T-helper 17 cell (primary cell): ENCODE measurements at regions not wholly inside any gene's neighbourhood (a gene's known extent, or its start where the extent isn't known, plus 50 kb on each side); places are given as distances from the start of the nearest gene placed in this dataset.

Experiments used
- ATAC-seq: fragments of 150-1000 bp; cut with Tn5 transposase; 2 replicates; pipeline ENCODE4 v1.10.0; 2021; ENCODE audit warnings: mild to moderate bottlenecking, moderate library complexity
- DNase-seq, 3 donors: peaks; one replicate each; pipeline versions ENCODE4 v3.0.0 to v3.0.0-alpha.2; 2020 to 2021
- H3K9me3 ChIP-seq: one replicate; pipeline ENCODE4 v1.7.0; 2013; ENCODE audit warnings: low read length, mild to moderate bottlenecking; ENCODE audit not compliant: control insufficient read depth, poor library complexity, severe bottlenecking
- H3K27ac Mint-ChIP-seq: one replicate; pipeline ENCODE4 v1.8.0; 2022; ENCODE audit warnings: mild to moderate bottlenecking, moderate library complexity, mixed read lengths
- H3K27me3 Mint-ChIP-seq: one replicate; pipeline ENCODE4 v1.8.0; 2022; ENCODE audit warnings: mixed read lengths
- H3K36me3 Mint-ChIP-seq: one replicate; pipeline ENCODE4 v1.8.0; 2022; ENCODE audit warnings: low read depth, mixed read lengths
- H3K4me1 Mint-ChIP-seq: one replicate; pipeline ENCODE4 v1.8.0; 2022; ENCODE audit warnings: mild to moderate bottlenecking, mixed read lengths
- H3K4me3 Mint-ChIP-seq: one replicate; pipeline ENCODE4 v1.8.0; 2022; ENCODE audit warnings: mild to moderate bottlenecking, moderate library complexity, mixed read lengths

DNA sequence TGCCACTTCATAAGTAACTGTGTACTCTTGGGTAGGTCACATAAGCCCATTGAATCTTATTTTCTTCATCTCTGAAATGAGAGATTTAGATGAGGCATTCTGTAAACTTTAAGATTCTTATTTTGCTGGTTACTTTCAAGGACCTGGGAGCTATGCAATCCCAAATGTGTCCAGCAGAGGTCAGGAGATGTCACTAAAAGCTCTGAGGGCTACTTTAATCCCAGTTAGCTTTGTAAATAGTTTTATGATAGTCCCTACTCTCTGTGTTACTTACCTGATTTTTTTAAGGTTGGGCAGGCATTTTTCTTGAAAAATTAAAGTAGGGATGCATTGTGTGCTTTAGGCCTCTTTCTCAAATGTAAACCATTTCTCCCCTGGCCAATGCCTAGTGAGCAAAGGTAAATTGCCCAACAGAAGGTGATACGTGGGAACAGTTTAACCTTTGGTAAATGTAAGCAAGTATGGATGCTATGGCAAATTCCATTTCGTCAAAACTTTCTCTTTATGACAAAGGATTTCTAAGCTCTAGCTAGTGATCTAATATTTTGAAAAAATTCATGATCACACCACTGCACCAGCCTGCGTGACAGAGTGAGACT is 57.1 kb upstream of the WSB1 start:
- Mint-ChIP-seq H3K36me3 (no peaks in the 10 kb centered on the region), H3K4me1 (peaks cover 2% of the 10 kb centered on the region), H3K27me3 (peaks cover 7% of the 10 kb centered on the region), H3K27ac (no peak overlapping the region), H3K4me3 (no peak overlapping the region)
- DNase-seq (peak; percentile 51 to 74 (median 55)), ATAC-seq (peak; percentile 81)
- H3K9me3 ChIP-seq = no peaks in the 10 kb centered on the region

DNA sequence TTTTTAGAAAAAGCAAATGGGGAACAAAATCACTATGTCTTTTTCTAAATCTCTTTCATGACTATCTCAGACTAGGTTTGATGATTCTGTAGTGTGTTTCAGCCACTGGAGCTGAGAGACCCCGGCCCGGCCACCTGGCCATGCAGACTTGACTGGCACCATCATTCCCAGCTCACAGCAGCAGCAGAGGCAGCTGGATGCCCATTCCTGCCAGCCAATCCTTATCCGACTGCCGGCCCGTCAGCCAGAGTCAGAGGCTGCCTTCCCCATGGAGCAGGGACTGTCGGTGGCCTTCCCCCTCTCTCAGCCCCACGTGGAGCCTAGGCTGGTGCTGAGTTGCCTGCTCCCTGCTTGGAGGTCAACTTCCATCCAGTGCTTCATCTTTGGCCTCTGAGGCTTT is 56.0 kb upstream of the WSB1 start:
- ATAC-seq = no peak
- Mint-ChIP-seq H3K27me3 (peaks cover 13% of the 10 kb centered on the region), H3K4me3 (no peak overlapping the region), H3K36me3 (no peaks in the 10 kb centered on the region), H3K27ac (peak overlapping the region; percentile 77), H3K4me1 (peaks cover 2% of the 10 kb centered on the region)
- DNase-seq = no peak
- H3K9me3 ChIP-seq = no peaks in the 10 kb centered on the region

DNA sequence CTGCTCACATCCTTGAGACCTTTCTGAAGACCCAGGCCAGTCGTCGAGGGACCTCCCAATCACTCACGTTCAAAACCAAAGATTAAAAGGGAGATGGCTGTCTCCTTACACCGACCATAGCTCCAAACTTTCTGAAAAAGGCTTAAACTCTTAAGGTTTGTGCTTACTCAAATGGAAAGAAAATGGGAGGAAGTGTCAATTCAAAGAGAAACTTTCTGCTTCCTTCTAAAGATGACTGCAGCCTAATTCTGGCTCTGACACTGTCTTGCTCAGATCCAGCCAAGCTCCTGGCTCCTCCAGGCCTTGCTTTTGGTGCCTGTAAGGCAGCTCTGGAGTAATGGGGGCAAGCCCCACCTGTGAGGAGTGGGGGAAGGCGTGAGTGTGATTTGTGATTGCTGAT is 54.9 kb upstream of the WSB1 start:
- Mint-ChIP-seq H3K27me3 (peaks cover 19% of the 10 kb centered on the region), H3K4me3 (no peak overlapping the region), H3K27ac (peak overlapping the region; percentile 77), H3K36me3 (no peaks in the 10 kb centered on the region), H3K4me1 (peaks cover 2% of the 10 kb centered on the region)
- H3K9me3 ChIP-seq = no peaks in the 10 kb centered on the region
- ATAC-seq (no peak), DNase-seq (no peak)

DNA sequence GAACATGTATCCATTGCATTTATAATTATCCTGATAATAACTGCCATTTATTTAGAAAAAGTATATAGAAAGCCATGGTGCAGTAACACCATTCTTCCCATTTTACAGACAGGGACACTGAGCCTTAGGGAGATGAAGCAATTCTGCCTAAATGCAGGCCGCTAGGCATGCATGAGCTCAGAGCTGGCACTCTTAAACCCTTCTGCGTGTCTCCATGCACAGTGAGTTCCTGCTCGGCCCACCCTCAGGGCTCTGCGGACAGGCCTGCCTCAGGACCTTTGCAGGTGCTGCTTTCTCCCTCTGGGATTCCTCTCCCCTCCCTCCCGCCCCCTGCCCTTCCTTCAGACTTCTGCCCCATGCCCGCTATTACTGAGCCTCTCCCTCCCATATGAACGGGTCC is 54.3 kb upstream of the WSB1 start:
- no peaks in the 10 kb centered on the region for H3K36me3 Mint-ChIP-seq
- no peak overlapping the region for H3K27ac Mint-ChIP-seq
- peaks cover 2% of the 10 kb centered on the region for H3K4me1 Mint-ChIP-seq
- ATAC-seq = no peak
- H3K27me3 Mint-ChIP-seq = peaks cover 20% of the 10 kb centered on the region
- no peaks in the 10 kb centered on the region for H3K9me3 ChIP-seq
- no peak overlapping the region for H3K4me3 Mint-ChIP-seq
- no peak for DNase-seq

DNA sequence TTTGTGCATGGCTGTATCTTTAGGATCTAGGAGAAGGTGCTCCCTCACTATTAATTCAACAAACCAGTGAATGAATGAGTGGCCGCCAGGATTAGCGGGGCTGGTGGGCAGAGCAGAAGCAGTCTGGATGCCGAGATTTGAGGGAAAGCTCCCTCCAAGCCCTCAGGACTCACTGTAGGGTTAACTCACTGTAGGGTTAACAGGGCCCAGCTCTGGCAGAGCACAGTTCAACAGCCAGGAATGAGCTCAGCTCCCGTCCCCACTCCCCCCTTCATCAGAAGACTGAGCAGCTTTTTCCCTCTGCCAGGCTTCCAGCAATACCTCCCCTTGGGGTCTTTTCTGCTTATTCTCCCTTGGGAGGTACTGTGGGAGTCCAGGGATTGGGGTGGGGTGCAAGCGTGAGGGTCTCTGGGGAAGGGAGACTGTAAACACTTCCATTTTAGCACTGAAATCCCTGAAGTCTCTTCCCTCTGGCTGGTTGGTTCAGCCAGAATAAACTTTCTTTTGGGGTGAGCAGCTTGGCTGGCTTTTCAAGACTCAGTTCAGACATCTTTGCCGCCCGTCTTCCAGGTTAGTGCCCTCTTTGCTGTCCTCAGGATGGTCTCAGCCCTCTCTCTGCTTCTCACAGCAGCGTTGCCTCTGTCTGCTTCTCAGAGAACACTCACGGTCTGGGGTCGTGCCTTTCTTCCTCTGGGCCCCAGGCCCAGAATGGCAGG is 53.7 kb upstream of the WSB1 start:
- no peak overlapping the region for H3K27ac Mint-ChIP-seq

DNA sequence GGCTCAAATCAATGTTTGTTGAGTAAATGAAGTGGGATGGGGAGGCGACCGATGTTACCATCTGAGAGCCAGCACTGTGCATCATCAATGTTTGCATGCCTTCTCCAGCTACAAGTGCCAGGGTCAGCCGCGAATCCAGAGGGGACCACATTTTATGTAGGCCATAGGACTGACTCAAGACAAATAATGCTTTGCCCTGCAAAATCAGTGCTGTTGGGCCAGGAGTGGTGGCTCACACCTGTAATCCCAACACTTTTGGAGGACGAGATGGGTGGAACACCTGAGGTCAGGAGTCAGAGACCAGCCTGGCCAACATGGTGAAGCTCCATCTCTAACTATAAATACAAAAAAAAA is 53.1 kb upstream of the WSB1 start:
- Mint-ChIP-seq H3K27me3 (peaks cover 24% of the 10 kb centered on the region), H3K4me3 (no peak overlapping the region), H3K27ac (no peak overlapping the region), H3K4me1 (peaks cover 9% of the 10 kb centered on the region), H3K36me3 (no peaks in the 10 kb centered on the region)
- ATAC-seq = no peak
- no peak for DNase-seq
- H3K9me3 ChIP-seq = no peaks in the 10 kb centered on the region

More for the DNA sequence above, 53.7 kb upstream of the WSB1 start:
- H3K4me3 Mint-ChIP-seq = no peak overlapping the region
- no peaks in the 10 kb centered on the region for H3K36me3 Mint-ChIP-seq
- peaks cover 6% of the 10 kb centered on the region for H3K4me1 Mint-ChIP-seq
- DNase-seq (no peak), ATAC-seq (no peak)
- no peaks in the 10 kb centered on the region for H3K9me3 ChIP-seq
- peaks cover 24% of the 10 kb centered on the region for H3K27me3 Mint-ChIP-seq

DNA sequence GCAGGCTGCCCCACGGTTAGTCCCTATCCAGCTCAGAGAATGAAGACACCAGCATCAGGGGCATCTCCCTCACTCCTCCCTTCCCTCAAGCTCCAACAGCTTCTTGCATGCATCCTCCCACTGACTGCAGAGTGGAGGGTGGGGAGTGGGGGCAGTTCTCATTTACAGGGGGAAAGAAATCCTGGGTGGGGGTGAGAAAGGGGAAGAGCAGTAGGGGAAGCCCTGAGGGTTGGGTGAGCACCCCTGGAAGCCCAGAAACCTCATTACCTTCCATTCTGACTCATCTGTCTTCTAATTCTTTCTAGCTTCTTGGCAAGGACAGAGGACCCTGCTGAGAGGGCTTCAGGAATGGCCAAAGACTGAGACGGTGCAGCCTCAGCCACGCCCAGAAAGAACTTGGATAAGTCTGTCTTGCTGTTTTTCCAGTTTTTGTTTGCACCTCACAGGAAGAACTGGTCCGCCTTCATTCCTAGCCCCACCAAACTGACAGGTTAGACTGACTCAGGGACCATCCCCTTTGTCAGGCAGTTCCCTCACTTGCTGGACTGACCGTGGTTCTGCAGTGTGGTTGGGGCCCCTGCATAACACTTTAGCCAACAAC is 52.5 kb upstream of the WSB1 start:
- H3K27ac Mint-ChIP-seq = no peak overlapping the region
- H3K4me1 Mint-ChIP-seq = peaks cover 9% of the 10 kb centered on the region
- H3K27me3 Mint-ChIP-seq = peaks cover 24% of the 10 kb centered on the region
- H3K36me3 Mint-ChIP-seq = no peaks in the 10 kb centered on the region
- DNase-seq (no peak), ATAC-seq (no peak)
- no peaks in the 10 kb centered on the region for H3K9me3 ChIP-seq
- H3K4me3 Mint-ChIP-seq = no peak overlapping the region

DNA sequence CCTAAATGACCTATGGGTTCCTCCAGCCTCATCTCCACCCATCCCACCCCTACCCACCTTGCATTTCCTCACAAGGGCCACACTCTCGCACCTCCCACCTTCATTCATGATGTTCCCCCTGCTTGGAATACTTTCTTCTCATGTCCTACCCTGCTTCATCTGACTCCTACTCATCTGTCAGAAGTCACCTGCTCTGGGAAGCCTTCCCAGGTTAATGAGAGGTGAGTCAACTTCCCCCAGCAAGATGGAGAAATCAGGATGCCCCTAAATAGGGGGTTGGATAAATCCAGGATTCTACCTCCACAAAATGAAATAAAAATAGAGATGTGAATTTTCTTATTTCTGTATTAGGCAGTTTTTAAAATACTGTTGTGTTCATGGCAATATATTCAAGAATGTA is 51.0 kb upstream of the WSB1 start:
- Mint-ChIP-seq H3K27ac (no peak overlapping the region), H3K4me3 (no peak overlapping the region), H3K4me1 (peaks cover 9% of the 10 kb centered on the region), H3K36me3 (no peaks in the 10 kb centered on the region), H3K27me3 (peaks cover 34% of the 10 kb centered on the region)
- DNase-seq = no peak
- H3K9me3 ChIP-seq = no peaks in the 10 kb centered on the region
- no peak for ATAC-seq

DNA sequence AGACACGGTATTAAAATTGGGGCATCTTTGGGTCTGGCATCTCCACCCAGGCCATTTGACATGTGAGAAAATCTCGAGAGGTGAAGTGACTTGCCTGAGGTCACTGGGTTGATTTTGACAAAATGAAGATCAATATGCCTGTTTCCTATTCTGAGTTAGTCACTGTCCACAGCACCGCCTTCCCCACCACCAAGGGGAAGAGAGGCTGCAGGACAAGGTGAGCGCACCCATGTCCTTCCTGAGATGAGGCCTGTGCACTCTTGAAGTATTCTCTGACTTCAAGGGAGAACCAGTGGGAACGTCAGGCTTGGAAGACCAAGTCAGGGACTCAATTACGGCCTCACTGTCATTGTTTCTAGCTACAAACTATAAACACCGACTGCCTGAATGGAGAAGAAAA is 49.9 kb upstream of the WSB1 start:
- Mint-ChIP-seq H3K36me3 (no peaks in the 10 kb centered on the region), H3K4me3 (no peak overlapping the region), H3K4me1 (peaks cover 7% of the 10 kb centered on the region), H3K27ac (no peak overlapping the region), H3K27me3 (peaks cover 39% of the 10 kb centered on the region)
- no peak for ATAC-seq
- no peak for DNase-seq
- H3K9me3 ChIP-seq = no peaks in the 10 kb centered on the region
